K562 (cell line): ENCODE measurements at regions not wholly inside any gene's neighbourhood (a gene's known extent, or its start where the extent isn't known, plus 50 kb on each side); places are given as distances from the start of the nearest gene placed in this dataset.
A peak's percentile ranks its signal among the peaks of the same experiment; 100 is the strongest.

Source experiments
- ATAC-seq: fragments of 200-7000 bp; cut with Tn5 transposase; 3 replicates; pipeline ENCODE4 v1.9.1; 2020; ENCODE audit warnings: moderate library complexity
- BruUV-seq: library from RNA; stranded (reverse); fragments of 400-500 nt; replicated peaks from 2 replicates; lab custom pipeline; 2021; lab: Mats Ljungman, UMichigan
- CTCF ChIA-PET: fragments of 300-600 bp; formaldehyde crosslinking; extraction: SDS; loops from one replicate; lab custom pipeline; 2021; ENCODE audit warnings: low intra/inter-chr PET ratio; lab: Yijun Ruan, JAX
- POLR2A ChIA-PET: fragments of 300-600, 350-650 bp; sonication (Branson Sonifier 250); formaldehyde crosslinking; extraction: SDS; loops from one replicate; lab custom pipeline; 2021; ENCODE audit warnings: antibody characterized with exemption, inconsistent platforms; lab: Yijun Ruan, JAX
- DNase-seq, 4 experiments: peaks; one replicate each; pipeline versions ENCODE4 v3.0.0 to v3.0.0-alpha.2; 2011 to 2018; ENCODE audit warnings: low spot score in 3 of 4, mixed read lengths in 3 of 4; ENCODE audit errors: extremely low read depth in 1 of 4
- FAIRE-seq: peaks from 2 replicates; lab custom pipeline; 2011; peaks lifted over from hg19 to GRCh38; lab: Jason Lieb, UNC
- H2AFZ ChIP-seq: 2 replicates; pipeline ENCODE4 v1.6.0; 2011; ENCODE audit warnings: low read depth, low read length, control low read depth, inconsistent platforms
- H3K27ac ChIP-seq: fragments of 200-600 bp; 3 replicates; pipeline ENCODE4 v1.8.0; 2011; ENCODE audit warnings: low read depth, mild to moderate bottlenecking, control low read depth, inconsistent platforms, low read length, moderate library complexity, mixed read lengths; ENCODE audit errors: extremely low read depth
- H3K27me3 ChIP-seq, 2 experiments: fragments of 300-600 bp in 1 of 2; 2 replicates in 1 of 2; 3 replicates in 1 of 2; pipeline versions ENCODE4 v1.6.0 to v1.8.0; 2011; ENCODE audit warnings: inconsistent platforms in 2 of 2, low read length in 2 of 2, mild to moderate bottlenecking in 1 of 2, mixed read lengths in 1 of 2, moderate library complexity in 1 of 2; ENCODE audit not compliant: control insufficient read depth in 2 of 2, insufficient read depth in 2 of 2
- H3K36me3 ChIP-seq: fragments of 300-600 bp; 3 replicates; pipeline ENCODE4 v1.8.0; 2011; ENCODE audit warnings: mild to moderate bottlenecking, low read length, inconsistent platforms; ENCODE audit not compliant: control insufficient read depth, insufficient read depth
- H3K4me1 ChIP-seq, 2 experiments: fragments of 200-600 bp in 1 of 2; replicated peaks in 1 of 2; 2 replicates in 1 of 2; 3 replicates in 1 of 2; pipeline versions ENCODE4 v1.5.1 to v1.8.0; 2011; ENCODE audit warnings: inconsistent platforms in 2 of 2, low read length in 2 of 2, mild to moderate bottlenecking in 1 of 2, mixed read lengths in 1 of 2, moderate library complexity in 1 of 2; ENCODE audit not compliant: control insufficient read depth in 2 of 2, insufficient read depth in 2 of 2
- H3K4me2 ChIP-seq: 2 replicates; pipeline ENCODE4 v1.6.1; 2011; ENCODE audit warnings: low read length, control low read depth, inconsistent platforms, mixed read lengths; ENCODE audit not compliant: insufficient read depth
- H3K4me3 ChIP-seq: fragments of 200-600 bp; sonication (generic), shearing (Covaris generic); 2 replicates; pipeline ENCODE4 v1.5.1; 2016; ENCODE audit warnings: control low read depth, inconsistent platforms
- H3K79me2 ChIP-seq: fragments of 200-600 bp; 3 replicates; pipeline ENCODE4 v1.8.0; 2011; ENCODE audit warnings: low read length, inconsistent platforms; ENCODE audit not compliant: control insufficient read depth, insufficient read depth
- H3K9ac ChIP-seq, 2 experiments: 2 replicates each; pipeline versions ENCODE4 v1.6.0 to v1.6.1; 2011; ENCODE audit warnings: low read depth in 2 of 2, low read length in 2 of 2, control low read depth in 1 of 2, inconsistent platforms in 1 of 2, mild to moderate bottlenecking in 1 of 2, mixed read lengths in 1 of 2; ENCODE audit not compliant: insufficient read depth in 1 of 2
- H3K9me1 ChIP-seq: one replicate; pipeline ENCODE4 v1.6.0; 2011; ENCODE audit warnings: inconsistent platforms, mild to moderate bottlenecking, low read length, moderate library complexity; ENCODE audit not compliant: control insufficient read depth, insufficient read depth
- H3K9me3 ChIP-seq: replicated peaks from 2 replicates; pipeline ENCODE4 v1.5.1; 2011; ENCODE audit warnings: low read depth, low read length, inconsistent platforms; ENCODE audit not compliant: control insufficient read depth, insufficient read depth
- H4K20me1 ChIP-seq: replicated peaks from 2 replicates; pipeline ENCODE4 v1.6.1; 2011; ENCODE audit warnings: low read length, inconsistent platforms, mixed read lengths; ENCODE audit not compliant: control insufficient read depth, insufficient read depth
- ASH1L ChIP-seq: fragments of 450-650 bp; IDR thresholded peaks from 2 replicates; pipeline ENCODE4 v1.6.1; 2018; ENCODE audit warnings: borderline replicate concordance, mild to moderate bottlenecking, low read depth; ENCODE audit not compliant: partially characterized antibody
- CSDE1 ChIP-seq, 2 experiments: fragments of 450-650 bp; IDR thresholded peaks; 2 replicates each; pipeline ENCODE4 v1.6.1; 2016; ENCODE audit warnings: mild to moderate bottlenecking in 1 of 2
- DEAF1 ChIP-seq: fragments of 450-650 bp; formaldehyde crosslinking; IDR thresholded peaks from 2 replicates; pipeline ENCODE4 v1.4.0; 2020; ENCODE audit warnings: mild to moderate bottlenecking, moderate library complexity
- E2F8 ChIP-seq: fragments of 450-650 bp; IDR thresholded peaks from 2 replicates; pipeline ENCODE4 v1.7.1; 2018; ENCODE audit warnings: mild to moderate bottlenecking, low read depth; ENCODE audit not compliant: partially characterized antibody
- ETV6 ChIP-seq, 3 experiments: fragments of 150-350 bp in 1 of 3; sonication (generic) in 1 of 3; formaldehyde crosslinking in 1 of 3; IDR thresholded peaks; 2 replicates each; pipeline versions ENCODE4 v1.6.1 to v1.8.0; 2014 to 2022; ENCODE audit warnings: borderline replicate concordance in 2 of 3, low read depth in 2 of 3, antibody characterized with exemption in 1 of 3, low read length in 1 of 3, mild to moderate bottlenecking in 1 of 3, missing genetic modification reagents in 1 of 3
- HNRNPLL ChIP-seq: fragments of 200-400 bp; formaldehyde crosslinking; IDR thresholded peaks from 2 replicates; pipeline ENCODE4 v1.6.1; 2017; ENCODE audit warnings: low read length, low read depth, mild to moderate bottlenecking; ENCODE audit not compliant: poor library complexity, severe bottlenecking
- MAFF ChIP-seq: IDR thresholded peaks from 2 replicates; pipeline ENCODE4 v1.6.1; 2012; ENCODE audit warnings: low read length, improper control_type of control experiment
- MTA3 ChIP-seq: fragments of 450-650 bp; formaldehyde crosslinking; IDR thresholded peaks from 2 replicates; pipeline ENCODE4 v1.6.1; 2017; ENCODE audit warnings: mild to moderate bottlenecking, borderline replicate concordance
- NFE2 ChIP-seq: IDR thresholded peaks from 2 replicates; pipeline ENCODE4 v1.6.1; 2014; ENCODE audit warnings: antibody characterized with exemption, low read depth
- SRSF3 ChIP-seq: fragments of 200-400 bp; formaldehyde crosslinking; IDR thresholded peaks from 2 replicates; pipeline ENCODE4 v1.6.1; 2016; ENCODE audit warnings: mild to moderate bottlenecking, low read length, moderate library complexity; ENCODE audit not compliant: insufficient read depth
- TBL1XR1 ChIP-seq, 2 experiments: IDR thresholded peaks; 2 replicates each; pipeline ENCODE4 v1.6.1; 2012; ENCODE audit warnings: improper control_type of control experiment in 2 of 2, low read length in 2 of 2, mild to moderate bottlenecking in 1 of 2
- ZBTB5 ChIP-seq: fragments of 450-650 bp; IDR thresholded peaks from 2 replicates; pipeline ENCODE4 v1.6.1; 2017; ENCODE audit warnings: antibody characterized with exemption
- ZNF316 ChIP-seq: fragments of 450-650 bp; IDR thresholded peaks from 2 replicates; pipeline ENCODE4 v1.6.1; 2016
- ZNF561 ChIP-seq: fragments of 450-650 bp; formaldehyde crosslinking; conservative IDR thresholded peaks from 2 replicates; pipeline ENCODE4 v1.4.0; 2020; ENCODE audit warnings: mild to moderate bottlenecking, moderate library complexity
- ZNF778 ChIP-seq: fragments of 450-650 bp; formaldehyde crosslinking; IDR thresholded peaks from 2 replicates; pipeline ENCODE4 v1.4.0; 2020; ENCODE audit warnings: mild to moderate bottlenecking, moderate library complexity
- WGBS: fragments of 100-300 bp; shearing (Covaris generic); methylation state at CpG from one replicate; pipeline ENCODE4 v1.1.6; 2016; ENCODE audit warnings: low coverage, mixed read lengths; ENCODE audit not compliant: insufficient coverage; ENCODE audit errors: missing lambda C conversion rate; 5-methylcytosine and 5-hydroxymethylcytosine counted together
- in situ Hi-C: fragments of 300-500 bp; cut with MboI; formaldehyde crosslinking; loops from 4 replicates; pipeline ENCODE4 v1.15.0; 2018; ENCODE audit warnings: inconsistent platforms, mixed read lengths
- intact Hi-C: fragments of 100-400 bp; cut with micrococcal nuclease; formaldehyde crosslinking; loops from 2 replicates; pipeline ENCODE4 v1.14.2; 2022
- TF ChIP-seq, protein P1 (sequence below): fragments of 250-450 bp; sonication (Bioruptor Pico); IDR thresholded peaks from 2 replicates; pipeline ENCODE4 v1.9.0; 2021; ENCODE audit warnings: mild to moderate bottlenecking

- in situ Hi-C loops (no loop called here), intact Hi-C loops (loop anchor here (10.0 kb wide), 1 partner anchor 268 kb away; no protein-coding TSS in a partner anchor)
- H3K9ac ChIP-seq = no peak overlapping the region
- WGBS = 4% methylated on average over 3 of the region's 3 CpGs
- POLR2A ChIA-PET = interaction anchor here (0.6 to 1.3 kb wide), 5 partner anchors 10 to 236 kb away, joined by 3 to 4 read pairs (median 3); no protein-coding TSS in a partner anchor
- H3K36me3 ChIP-seq = no peaks in the 10 kb centered on the region
- no peak overlapping the region for H3K4me3 ChIP-seq
- ATAC-seq (no peak), FAIRE-seq (no peak), DNase-seq (no peak)
- H3K4me1 ChIP-seq = no peaks in the 10 kb centered on the region
- CTCF ChIA-PET = no interaction called here
- H2AFZ ChIP-seq = no peak overlapping the region
- no peaks in the 10 kb centered on the region for H3K79me2 ChIP-seq
- H3K27me3 ChIP-seq = peaks cover 0 to 5% of the 10 kb centered on the region in 2 experiments; a peak in 1 of 5 replicates
- peaks cover 2% of the 10 kb centered on the region; the same call in 1 of the 2 replicates for H4K20me1 ChIP-seq
- no peaks in the 10 kb centered on the region for H3K9me3 ChIP-seq
- no peaks in the 10 kb centered on the region for H3K9me1 ChIP-seq
- H3K27ac ChIP-seq = no peak overlapping the region
- BruUV-seq = no TSS peak
- H3K4me2 ChIP-seq = no peak overlapping the region
- TF ChIP-seq E2F8 (no peak), TBL1XR1 (IDR thresholded peaks at IDR 0.05; ENCODE audit: low read length in 2 of 2) (no peak), CSDE1 (IDR thresholded peaks at IDR 0.05) (no peak), ASH1L (no peak), ZNF778 (CRISPR knock-in tag) (no peak), ZBTB5 (no peak), ETV6 (IDR thresholded peaks at IDR 0.05; ENCODE audit: borderline replicate concordance in 1 of 2, low read depth in 2 of 2, low read length in 1 of 2) (no peak), ETV6 (CRISPR knock-in tag; IDR thresholded peaks at IDR 0.05; ENCODE audit: borderline replicate concordance) (no peak), ZNF316 (peak; percentile 84), SRSF3 (no peak), MTA3 (no peak), MAFF (peak; percentile 80), DEAF1 (CRISPR knock-in tag) (no peak), NFE2 (peak; percentile 62), ZNF561 (CRISPR knock-in tag) (no peak), HNRNPLL (no peak)
- TF ChIP-seq, protein P1, sequence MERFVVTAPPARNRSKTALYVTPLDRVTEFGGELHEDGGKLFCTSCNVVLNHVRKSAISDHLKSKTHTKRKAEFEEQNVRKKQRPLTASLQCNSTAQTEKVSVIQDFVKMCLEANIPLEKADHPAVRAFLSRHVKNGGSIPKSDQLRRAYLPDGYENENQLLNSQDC (CRISPR knock-in tag) = no peak
These were observed 253.3 kb upstream of the FOXF1 start for GRCh38 chr16:86256995-86257394.
